Endodermal cell (in vitro differentiated cells): ENCODE measurements at regions not wholly inside any gene's neighbourhood (a gene's known extent, or its start where the extent isn't known, plus 50 kb on each side); places are given as distances from the start of the nearest gene placed in this dataset.
A peak's percentile ranks its signal among the peaks of the same experiment; 100 is the strongest.

Source experiments
- DNase-seq: peaks from one replicate; pipeline ENCODE4 v3.0.0-alpha.2; 2017
- H3K27ac ChIP-seq: 2 replicates; pipeline ENCODE4 v1.5.1; 2013; ENCODE audit warnings: mild to moderate bottlenecking, low read depth, low read length, moderate library complexity
- H3K27me3 ChIP-seq: 2 replicates; pipeline ENCODE4 v1.6.1; 2013; ENCODE audit warnings: mild to moderate bottlenecking, low read length, moderate library complexity; ENCODE audit not compliant: insufficient read depth, control insufficient read depth, poor library complexity, severe bottlenecking
- H3K36me3 ChIP-seq: 2 replicates; pipeline ENCODE4 v1.7.0; 2013; ENCODE audit warnings: mild to moderate bottlenecking, low read length, moderate library complexity; ENCODE audit not compliant: control insufficient read depth, insufficient read depth
- H3K4me1 ChIP-seq: one replicate; pipeline ENCODE4 v1.7.0; 2013; ENCODE audit warnings: low read length; ENCODE audit not compliant: control insufficient read depth, insufficient read depth
- H3K4me3 ChIP-seq: 2 replicates; pipeline ENCODE4 v1.5.1; 2013; ENCODE audit warnings: mild to moderate bottlenecking, low read length, moderate library complexity
- H3K9ac ChIP-seq: 2 replicates; pipeline ENCODE4 v1.6.1; 2013; ENCODE audit warnings: mild to moderate bottlenecking, low read length, moderate library complexity; ENCODE audit not compliant: poor library complexity, severe bottlenecking; ENCODE audit errors: extremely low read depth
- H3K9me3 ChIP-seq: 2 replicates; pipeline ENCODE4 v1.6.1; 2013; ENCODE audit warnings: mild to moderate bottlenecking, low read length, moderate library complexity; ENCODE audit not compliant: control insufficient read depth
- H3K27ac Mint-ChIP-seq: 2 replicates; pipeline ENCODE4 v1.8.0; 2020; ENCODE audit warnings: mixed read lengths
- H3K27me3 Mint-ChIP-seq: 2 replicates; pipeline ENCODE4 v1.8.0; 2021; ENCODE audit warnings: mild to moderate bottlenecking, mixed read lengths; ENCODE audit not compliant: insufficient read depth
- H3K36me3 Mint-ChIP-seq: 2 replicates; pipeline ENCODE4 v1.8.0; 2020; ENCODE audit warnings: low read depth, mixed read lengths
- H3K4me1 Mint-ChIP-seq: 2 replicates; pipeline ENCODE4 v1.8.0; 2020; ENCODE audit warnings: mixed read lengths
- H3K4me3 Mint-ChIP-seq: 2 replicates; pipeline ENCODE4 v1.8.0; 2020; ENCODE audit warnings: mild to moderate bottlenecking, moderate library complexity, mixed read lengths
- H3K9me3 Mint-ChIP-seq: 2 replicates; pipeline ENCODE4 v1.8.0; 2020; ENCODE audit warnings: mild to moderate bottlenecking, mixed read lengths
- WGBS, 2 experiments: methylation state at CpG; one replicate each; pipeline versions ENCODE4 v1.1.5 to v1.1.7; 2013; ENCODE audit warnings: missing lambda C conversion rate in 2 of 2, mixed read lengths in 1 of 2; ENCODE audit not compliant: insufficient coverage in 1 of 2, insufficient read length in 1 of 2; 5-methylcytosine and 5-hydroxymethylcytosine counted together
- TF ChIP-seq, protein P1 (sequence below): fragments of 200-600 bp; sonication (generic); conservative IDR thresholded peaks from 2 replicates; pipeline ENCODE4 v1.5.0; 2021; ENCODE audit warnings: antibody characterized with exemption, mild to moderate bottlenecking

DNA sequence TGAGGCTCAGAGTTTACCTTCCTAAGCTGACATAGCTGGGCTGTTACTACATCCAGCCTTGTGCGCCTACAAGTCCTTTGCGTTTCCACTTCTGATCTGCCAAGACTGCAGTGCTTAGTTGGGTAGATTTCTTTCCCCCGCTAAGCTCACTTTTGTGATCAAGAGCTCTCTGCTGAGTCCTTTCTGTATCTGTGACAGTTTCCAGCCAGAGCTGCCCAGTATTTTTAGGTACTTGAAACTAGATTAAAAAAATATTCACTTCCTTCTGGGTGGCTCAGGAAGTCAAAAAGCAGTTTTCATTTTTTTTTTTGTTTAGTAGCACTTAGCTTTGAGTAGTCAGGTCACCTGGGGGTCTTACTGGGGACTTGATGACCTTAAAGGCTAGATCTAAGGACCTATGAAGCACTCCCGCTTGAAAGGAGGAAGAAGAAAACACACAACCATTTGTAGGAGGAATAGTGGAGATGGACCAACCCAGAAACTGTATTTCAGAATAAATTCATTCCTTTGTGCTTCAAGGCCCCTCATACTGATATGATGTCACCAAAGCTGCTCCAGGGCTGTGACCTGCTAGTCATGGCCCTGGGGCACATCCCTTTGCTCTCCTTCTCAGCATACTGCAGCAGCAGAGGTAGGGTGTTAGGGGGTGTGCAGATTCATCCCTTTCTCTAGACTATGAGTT is 75.6 kb upstream of the HNF1B start:
- Histone ChIP-seq H3K9me3 (no peaks in the 10 kb centered on the region), H3K27me3 (no peaks in the 10 kb centered on the region), H3K27ac (no peak overlapping the region), H3K4me1 (peaks cover 4% of the 10 kb centered on the region), H3K9ac (no peak overlapping the region), H3K36me3 (no peaks in the 10 kb centered on the region), H3K4me3 (no peak overlapping the region)
- TF ChIP-seq, protein P1, sequence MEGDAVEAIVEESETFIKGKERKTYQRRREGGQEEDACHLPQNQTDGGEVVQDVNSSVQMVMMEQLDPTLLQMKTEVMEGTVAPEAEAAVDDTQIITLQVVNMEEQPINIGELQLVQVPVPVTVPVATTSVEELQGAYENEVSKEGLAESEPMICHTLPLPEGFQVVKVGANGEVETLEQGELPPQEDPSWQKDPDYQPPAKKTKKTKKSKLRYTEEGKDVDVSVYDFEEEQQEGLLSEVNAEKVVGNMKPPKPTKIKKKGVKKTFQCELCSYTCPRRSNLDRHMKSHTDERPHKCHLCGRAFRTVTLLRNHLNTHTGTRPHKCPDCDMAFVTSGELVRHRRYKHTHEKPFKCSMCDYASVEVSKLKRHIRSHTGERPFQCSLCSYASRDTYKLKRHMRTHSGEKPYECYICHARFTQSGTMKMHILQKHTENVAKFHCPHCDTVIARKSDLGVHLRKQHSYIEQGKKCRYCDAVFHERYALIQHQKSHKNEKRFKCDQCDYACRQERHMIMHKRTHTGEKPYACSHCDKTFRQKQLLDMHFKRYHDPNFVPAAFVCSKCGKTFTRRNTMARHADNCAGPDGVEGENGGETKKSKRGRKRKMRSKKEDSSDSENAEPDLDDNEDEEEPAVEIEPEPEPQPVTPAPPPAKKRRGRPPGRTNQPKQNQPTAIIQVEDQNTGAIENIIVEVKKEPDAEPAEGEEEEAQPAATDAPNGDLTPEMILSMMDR = no peak
- H3K4me1 Mint-ChIP-seq = peaks cover 13% of the 10 kb centered on the region
- 91 to 100% methylated on average over 4 of the region's 4 CpGs for WGBS, 2 experiments
- no peak overlapping the region for H3K4me3 Mint-ChIP-seq
- H3K27me3 Mint-ChIP-seq = no peaks in the 10 kb centered on the region
- peak; percentile 36 for DNase-seq
- H3K27ac Mint-ChIP-seq = no peak overlapping the region
- no peaks in the 10 kb centered on the region for H3K9me3 Mint-ChIP-seq
- no peaks in the 10 kb centered on the region for H3K36me3 Mint-ChIP-seq

DNA sequence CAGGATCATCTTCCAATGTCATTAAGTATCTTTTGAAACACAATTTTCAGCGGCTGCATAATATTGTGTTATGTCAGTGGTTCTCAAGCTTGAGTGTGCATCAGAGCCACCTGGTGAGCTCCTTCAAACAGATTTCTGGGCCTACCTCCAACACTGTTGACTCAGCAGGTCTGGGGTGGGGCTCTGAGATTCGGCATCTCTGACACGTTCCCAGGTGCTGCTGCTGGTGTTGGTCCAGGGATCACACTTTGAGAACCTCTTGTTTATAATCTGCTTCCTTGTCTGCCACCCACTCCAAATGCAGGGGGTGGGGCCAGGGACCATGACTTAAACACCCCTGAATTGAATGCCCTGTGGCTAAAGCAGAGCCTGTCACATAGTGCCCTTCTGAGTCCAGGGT is 73.8 kb upstream of the HNF1B start:
- no peaks in the 10 kb centered on the region for H3K9me3 Mint-ChIP-seq
- H3K27me3 Mint-ChIP-seq = no peaks in the 10 kb centered on the region
- Histone ChIP-seq H3K4me1 (peaks cover 4% of the 10 kb centered on the region), H3K9ac (no peak overlapping the region), H3K4me3 (no peak overlapping the region), H3K9me3 (no peaks in the 10 kb centered on the region), H3K27me3 (no peaks in the 10 kb centered on the region), H3K27ac (no peak overlapping the region), H3K36me3 (no peaks in the 10 kb centered on the region)
- peak; percentile 67 for DNase-seq
- H3K27ac Mint-ChIP-seq = no peak overlapping the region
- no peak overlapping the region for H3K4me3 Mint-ChIP-seq
- H3K4me1 Mint-ChIP-seq = peaks cover 7% of the 10 kb centered on the region
- WGBS, 2 experiments = 81 to 82% methylated on average over 2 to 3 of the region's 3 CpGs
- TF ChIP-seq, protein P1 = no peak
- no peaks in the 10 kb centered on the region for H3K36me3 Mint-ChIP-seq

DNA sequence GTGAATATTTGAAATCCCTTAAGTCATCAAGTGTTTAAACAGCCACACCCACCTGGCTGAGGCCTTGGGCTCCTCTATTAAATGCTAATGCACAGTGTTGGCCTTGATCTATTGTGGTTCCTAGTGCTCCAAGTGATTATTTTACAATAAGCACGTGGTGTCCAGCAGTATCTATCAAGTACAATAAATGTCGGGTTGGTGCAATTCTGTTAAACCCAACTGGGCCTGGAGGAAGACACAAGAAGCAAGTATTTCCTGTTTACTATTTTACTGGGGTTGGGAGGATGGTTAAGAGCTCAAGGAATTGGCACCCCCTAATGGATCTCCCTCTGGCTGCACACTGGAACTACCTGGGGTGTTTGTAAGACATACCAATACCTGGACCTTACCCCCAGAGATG is 72.1 kb upstream of the HNF1B start:
- H3K9ac ChIP-seq = no peak overlapping the region
- peak; percentile 38 for DNase-seq
- no peaks in the 10 kb centered on the region for H3K27me3 ChIP-seq
- H3K9me3 Mint-ChIP-seq = no peaks in the 10 kb centered on the region
- H3K27me3 Mint-ChIP-seq = no peaks in the 10 kb centered on the region
- H3K4me1 Mint-ChIP-seq = peaks cover 7% of the 10 kb centered on the region
- TF ChIP-seq, protein P1 = no peak
- H3K4me3 ChIP-seq = no peak overlapping the region
- H3K9me3 ChIP-seq = no peaks in the 10 kb centered on the region
- H3K36me3 Mint-ChIP-seq = peaks cover 2% of the 10 kb centered on the region
- WGBS, 2 experiments = 88 to 90% methylated on average over 1 to 2 of the region's 2 CpGs
- H3K27ac ChIP-seq = no peak overlapping the region
- H3K36me3 ChIP-seq = no peaks in the 10 kb centered on the region
- H3K4me3 Mint-ChIP-seq = no peak overlapping the region
- no peak overlapping the region for H3K27ac Mint-ChIP-seq
- peaks cover 4% of the 10 kb centered on the region for H3K4me1 ChIP-seq
